NCI-H774 (cell line): ENCODE measurements at regions not wholly inside any gene's neighbourhood (a gene's known extent, or its start where the extent isn't known, plus 50 kb on each side); places are given as distances from the start of the nearest gene placed in this dataset.
"Not testable (repeated sequence)": the region's sequence is repeated elsewhere in the genome, so short reads cannot be mapped to it uniquely, and the experiment has no call there.

ENCODE experiments used
- DNase-seq: peaks from one replicate; lab custom pipeline; 2025; lab: John Stamatoyannopoulos, UW

DNA sequence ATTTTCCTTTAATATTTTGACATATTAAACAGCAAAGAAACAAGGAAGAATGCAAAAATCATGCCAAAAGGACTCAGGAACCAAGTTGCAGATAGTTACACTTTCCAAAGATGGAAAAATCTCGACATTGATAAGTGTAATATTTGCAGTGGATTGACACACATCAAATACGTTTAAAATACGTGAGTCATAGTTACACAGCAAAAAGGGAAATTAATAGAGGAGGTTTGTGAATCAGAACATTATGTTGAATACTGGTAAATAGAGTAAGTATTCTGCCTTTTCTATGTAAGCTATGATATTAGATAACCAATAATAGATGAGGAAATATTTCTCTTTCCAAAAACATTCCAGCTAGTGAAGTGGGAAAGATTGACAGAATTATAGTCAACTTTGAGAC is 1761.3 kb upstream of the IGFBP7 start:
- DNase-seq, result no peak

GRCh38 chr4:58849026-58849425 is 1738.8 kb upstream of the IGFBP7 start:
- DNase-seq, result peak; percentile 22

GRCh38 chr4:58843455-58843854 is 1733.3 kb upstream of the IGFBP7 start:
- DNase-seq, result no peak

GRCh38 chr4:58833126-58833525 is 1722.9 kb upstream of the IGFBP7 start:
- no peak for DNase-seq

- no peak for DNase-seq
These were observed 1715.1 kb upstream of the IGFBP7 start for GRCh38 chr4:58825278-58825677.

- not testable (repeated sequence) for DNase-seq
These were observed 1708.4 kb upstream of the IGFBP7 start for GRCh38 chr4:58818560-58818959.

GRCh38 chr4:58809948-58810347 is 1699.8 kb upstream of the IGFBP7 start:
- DNase-seq, result no peak

DNA sequence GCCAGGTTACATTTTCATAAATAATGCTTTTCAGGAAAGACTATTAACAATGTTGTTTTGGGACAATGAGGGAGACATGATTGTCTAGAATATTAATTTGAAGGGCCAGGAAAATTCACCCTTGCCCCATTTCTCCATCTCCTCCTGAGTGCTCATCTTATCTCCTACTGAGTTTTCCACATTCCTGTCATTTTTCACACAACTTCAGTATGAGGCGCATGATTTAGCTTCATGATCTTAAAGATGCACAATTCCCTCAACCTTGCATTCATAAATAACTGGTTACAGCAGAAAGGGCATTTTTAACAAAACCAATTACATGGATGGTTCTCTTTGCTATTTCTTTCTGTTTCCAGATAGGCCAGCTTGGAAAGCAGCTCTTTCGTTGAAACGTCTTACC is 1699.2 kb upstream of the IGFBP7 start:
- DNase-seq, result no peak

DNA sequence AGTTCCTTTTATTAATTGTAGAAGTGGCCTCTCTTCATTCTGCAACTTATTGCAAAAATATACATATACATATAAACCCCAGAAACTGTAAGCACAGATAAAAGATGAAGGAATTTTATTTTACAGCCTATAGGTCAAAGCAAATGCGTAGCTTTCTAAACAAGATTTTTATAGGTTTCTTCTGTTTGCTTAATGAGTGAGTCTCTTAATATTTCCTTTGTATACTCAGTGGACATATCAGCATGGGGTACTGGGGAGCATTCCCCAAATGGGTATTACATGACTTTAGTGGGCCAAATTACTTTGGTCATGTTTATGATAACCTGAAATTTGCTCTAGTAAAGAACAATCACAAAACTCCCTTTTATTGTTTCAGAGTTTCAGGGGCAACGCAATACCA is 1698.6 kb upstream of the IGFBP7 start:
- no peak for DNase-seq

DNA sequence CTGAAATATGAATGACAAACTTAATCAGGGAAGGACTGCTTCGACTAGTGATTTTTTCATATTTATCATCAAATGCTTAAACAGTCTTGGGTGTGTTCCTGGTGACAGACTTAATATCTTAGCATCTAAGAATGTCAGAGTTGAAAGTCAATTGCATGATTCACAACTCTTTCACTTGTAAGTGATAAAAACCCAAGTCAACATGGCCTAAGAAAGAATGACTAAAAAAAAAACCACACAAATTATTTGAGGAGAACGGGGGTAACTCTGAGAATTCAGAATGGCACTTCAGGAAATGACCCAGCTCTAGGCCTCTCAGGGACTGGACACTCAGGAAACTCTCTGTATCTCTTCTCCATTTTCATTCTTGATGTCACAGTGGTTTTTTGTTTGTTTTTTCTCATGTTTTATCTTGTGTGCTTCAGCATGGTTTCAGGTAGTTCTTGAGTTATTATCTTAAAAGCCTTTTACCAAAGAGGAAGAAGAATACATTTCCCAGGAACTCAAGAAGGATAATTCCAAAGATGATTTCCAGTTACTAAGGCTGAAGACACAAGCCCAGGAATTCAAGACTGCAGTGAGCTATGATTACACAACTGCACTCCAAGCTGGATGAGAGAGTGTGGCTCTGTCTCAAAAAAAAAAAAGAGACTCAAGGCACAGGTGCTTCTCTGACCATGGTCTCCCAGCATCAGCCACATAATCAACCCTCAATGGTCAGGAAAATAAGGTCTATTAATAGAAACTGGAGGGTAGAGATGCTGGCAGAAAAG is 1697.8 kb upstream of the IGFBP7 start:
- no peak for DNase-seq

DNA sequence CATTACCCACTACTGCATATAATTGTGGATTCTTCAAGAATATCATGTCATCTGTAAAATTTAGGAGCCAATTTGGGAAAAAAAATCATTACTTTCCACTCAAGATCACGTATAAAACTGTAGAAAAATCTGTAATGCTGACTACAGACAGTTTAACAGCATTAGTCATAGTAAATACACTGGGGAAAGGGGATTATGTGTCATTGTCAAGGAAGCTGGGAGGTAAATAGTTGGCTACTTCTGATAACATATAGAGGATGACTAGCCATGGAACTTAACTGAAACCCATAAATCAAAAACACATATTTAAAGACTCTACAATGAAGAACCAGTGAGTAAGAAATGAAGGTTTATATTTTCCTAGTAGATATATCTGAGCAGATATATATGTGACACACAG is 1666.4 kb upstream of the IGFBP7 start:
- DNase-seq, result no peak

DNA sequence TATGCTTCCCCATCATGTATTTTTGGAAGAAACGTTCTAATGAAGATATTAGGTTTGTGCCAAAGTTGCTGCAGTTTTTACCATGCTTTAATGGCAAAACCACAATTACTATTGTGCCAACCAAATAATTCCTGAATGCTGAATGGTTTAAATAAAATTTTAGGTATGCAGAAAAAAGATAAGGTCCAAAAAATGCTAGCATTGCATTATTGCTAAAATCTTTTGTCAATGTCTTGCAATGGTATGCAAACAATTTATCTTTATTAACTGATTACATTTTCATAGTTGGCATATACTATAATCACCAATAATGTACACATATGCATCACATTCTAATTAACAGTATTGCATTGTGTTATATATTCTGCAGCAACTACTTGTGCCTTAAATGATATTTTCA is 1657.4 kb upstream of the IGFBP7 start:
- DNase-seq, result no peak

GRCh38 chr4:58766763-58767162 is 1656.6 kb upstream of the IGFBP7 start:
- DNase-seq, result no peak

GRCh38 chr4:58761563-58761962 is 1651.4 kb upstream of the IGFBP7 start:
- no peak for DNase-seq

GRCh38 chr4:58760737-58761136 is 1650.6 kb upstream of the IGFBP7 start:
- DNase-seq, result no peak

- no peak for DNase-seq
These were observed 1649.9 kb upstream of the IGFBP7 start for GRCh38 chr4:58760100-58760499.

GRCh38 chr4:58749206-58749605 is 1639.0 kb upstream of the IGFBP7 start:
- peak; percentile 10 for DNase-seq

DNA sequence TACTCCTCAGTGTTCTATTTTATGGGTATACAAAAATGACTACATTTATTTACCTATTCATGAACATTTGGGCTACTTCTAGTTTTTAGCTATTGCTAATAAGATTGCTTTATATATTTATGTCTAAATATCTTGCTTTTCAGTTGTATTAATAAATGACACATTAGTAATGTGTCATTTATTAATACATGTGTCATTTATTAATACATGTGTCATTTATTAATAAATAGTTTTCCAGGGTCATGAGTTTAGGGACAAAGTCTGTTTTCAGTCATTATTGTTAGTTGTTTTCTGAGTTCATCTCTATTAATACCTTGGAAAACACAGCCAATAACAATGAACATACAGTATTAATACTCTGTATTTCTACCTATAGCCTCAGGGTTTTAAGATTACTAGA is 1630.7 kb upstream of the IGFBP7 start:
- no peak for DNase-seq

DNA sequence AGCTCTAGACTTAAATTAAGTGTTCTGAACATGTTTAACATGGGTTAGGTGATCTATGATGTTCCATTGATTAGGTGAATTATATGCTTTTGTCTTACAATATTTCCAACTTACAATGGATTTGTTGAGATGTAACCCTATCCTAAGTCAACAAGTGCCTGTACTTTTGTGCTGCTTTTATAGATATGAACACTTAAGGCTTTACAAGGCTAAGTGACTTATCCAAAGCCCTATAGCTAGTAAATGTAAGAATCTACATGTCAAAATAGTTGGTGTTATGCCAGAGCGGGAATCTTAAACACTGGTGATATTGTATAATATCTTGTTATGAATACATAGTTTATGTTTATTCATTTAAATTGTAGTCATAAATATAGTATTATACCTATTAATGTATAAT is 1629.1 kb upstream of the IGFBP7 start:
- DNase-seq, result no peak

DNA sequence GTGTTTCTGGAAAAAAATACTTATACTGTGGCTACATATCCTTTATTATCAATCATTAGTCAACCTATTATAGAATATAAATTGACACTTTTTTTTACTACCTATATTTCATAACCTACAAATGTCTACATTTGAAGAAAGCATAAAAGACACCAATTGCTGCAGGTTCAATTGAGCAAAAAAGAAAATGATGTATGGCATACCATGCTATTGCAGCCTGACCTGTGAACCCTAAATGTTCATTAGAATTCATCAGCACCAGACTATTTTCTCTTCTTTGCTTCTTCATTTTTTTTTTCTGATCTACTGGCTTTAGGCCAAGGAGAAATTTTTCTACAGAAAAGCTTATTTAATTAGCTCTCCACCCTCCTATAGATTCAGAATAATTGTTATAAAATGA is 1628.2 kb upstream of the IGFBP7 start:
- no peak for DNase-seq

- DNase-seq, result no peak
These were observed 1624.0 kb upstream of the IGFBP7 start for GRCh38 chr4:58734030-58734674.

DNA sequence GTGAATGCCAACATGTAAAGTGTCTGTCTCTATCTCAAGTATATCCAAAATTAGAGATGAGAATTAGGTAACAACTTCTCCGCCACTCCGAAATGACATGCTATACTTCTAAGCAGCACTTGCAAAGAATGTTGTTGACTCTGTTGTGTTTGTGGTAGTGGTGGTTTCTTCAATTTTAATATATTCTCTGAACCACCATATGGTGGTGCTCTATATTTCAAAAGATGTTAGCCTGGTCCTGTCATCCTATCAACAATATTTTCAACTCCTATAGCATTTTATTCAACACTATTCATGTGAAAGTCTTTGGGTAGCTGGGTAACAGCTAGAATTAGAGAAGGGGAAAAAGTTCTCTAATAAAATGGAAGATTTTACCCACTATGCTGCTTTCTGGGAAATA is 1622.8 kb upstream of the IGFBP7 start:
- DNase-seq, result no peak

DNA sequence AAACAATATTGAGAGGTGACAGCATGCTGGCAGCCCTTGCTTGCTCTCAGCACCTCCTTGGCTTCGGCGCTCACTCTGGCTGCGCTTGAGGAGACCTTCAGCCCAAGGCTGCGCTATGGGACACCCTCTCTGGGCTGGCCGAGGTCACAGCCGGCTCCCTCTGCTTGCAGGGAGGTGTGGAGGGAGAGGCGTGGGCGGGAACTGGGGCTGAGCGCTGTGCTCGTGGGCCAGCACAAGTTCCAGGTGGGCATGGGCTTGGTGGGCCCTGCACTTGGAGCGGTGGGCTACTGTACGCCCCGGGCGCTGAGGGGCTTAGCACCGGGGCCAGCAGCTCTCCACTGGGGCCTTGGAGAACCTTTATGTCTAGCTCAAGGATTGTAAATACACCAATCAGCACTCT is 1613.8 kb upstream of the IGFBP7 start:
- DNase-seq, result no peak

GRCh38 chr4:58711039-58711438 is 1600.9 kb upstream of the IGFBP7 start:
- no peak for DNase-seq
